Progenitor cell of endocrine pancreas (in vitro differentiated cells): ENCODE measurements at regions not wholly inside any gene's neighbourhood (a gene's known extent, or its start where the extent isn't known, plus 50 kb on each side); places are given as distances from the start of the nearest gene placed in this dataset.

Source experiments
- DNase-seq: peaks from one replicate; pipeline ENCODE4 v3.0.0; 2021; ENCODE audit warnings: low spot score; ENCODE audit not compliant: unreplicated experiment
- H3K27ac Mint-ChIP-seq: 2 replicates; pipeline ENCODE4 v1.8.0; 2021; ENCODE audit warnings: mild to moderate bottlenecking, moderate library complexity, mixed read lengths
- H3K27me3 Mint-ChIP-seq: 2 replicates; pipeline ENCODE4 v1.8.0; 2021; ENCODE audit warnings: mixed read lengths
- H3K36me3 Mint-ChIP-seq: 2 replicates; pipeline ENCODE4 v1.8.0; 2022; ENCODE audit warnings: mixed read lengths; ENCODE audit not compliant: insufficient read depth
- H3K4me1 Mint-ChIP-seq: 2 replicates; pipeline ENCODE4 v1.8.0; 2021; ENCODE audit warnings: low read depth, mixed read lengths
- H3K4me3 Mint-ChIP-seq: 2 replicates; pipeline ENCODE4 v1.8.0; 2021; ENCODE audit warnings: low read depth, mild to moderate bottlenecking, moderate library complexity, mixed read lengths
- H3K9me3 Mint-ChIP-seq: 2 replicates; pipeline ENCODE4 v1.8.0; 2021; ENCODE audit warnings: low read depth, mixed read lengths
- CTCF ChIP-seq: fragments of 200-600 bp; sonication (generic); IDR thresholded peaks from one replicate; pipeline ENCODE4 v1.5.0; 2021; ENCODE audit warnings: antibody characterized with exemption, mild to moderate bottlenecking; ENCODE audit not compliant: unreplicated experiment

- no peak for DNase-seq
- TF ChIP-seq CTCF, result no peak
- H3K36me3 Mint-ChIP-seq, result no peaks in the 10 kb centered on the region
- H3K4me1 Mint-ChIP-seq, result peaks cover 1% of the 10 kb centered on the region
- peaks cover 12% of the 10 kb centered on the region for H3K9me3 Mint-ChIP-seq
- H3K27ac Mint-ChIP-seq, result no peak overlapping the region
- H3K27me3 Mint-ChIP-seq, result peaks cover 13% of the 10 kb centered on the region
- H3K4me3 Mint-ChIP-seq, result no peak overlapping the region
These were observed 131.3 kb upstream of the IRX6 start for GRCh38 chr16:55192734-55193133.

- DNase-seq, result no peak
- peaks cover 4% of the 10 kb centered on the region for H3K27me3 Mint-ChIP-seq
- H3K36me3 Mint-ChIP-seq, result no peaks in the 10 kb centered on the region
- H3K9me3 Mint-ChIP-seq, result no peaks in the 10 kb centered on the region
- no peak for TF ChIP-seq CTCF
- H3K27ac Mint-ChIP-seq, result no peak overlapping the region
- H3K4me1 Mint-ChIP-seq, result peaks cover 8% of the 10 kb centered on the region
- H3K4me3 Mint-ChIP-seq, result no peak overlapping the region
These were observed 120.4 kb upstream of the IRX6 start for GRCh38 chr16:55203570-55203969.

- Mint-ChIP-seq H3K9me3 (no peaks in the 10 kb centered on the region), H3K4me1 (peaks cover 8% of the 10 kb centered on the region), H3K36me3 (no peaks in the 10 kb centered on the region), H3K27ac (no peak overlapping the region), H3K4me3 (no peak overlapping the region), H3K27me3 (peaks cover 4% of the 10 kb centered on the region)
- no peak for DNase-seq
- no peak for TF ChIP-seq CTCF
These were observed 119.9 kb upstream of the IRX6 start for GRCh38 chr16:55204069-55204468.

- Mint-ChIP-seq H3K27ac (no peak overlapping the region), H3K27me3 (peaks cover 4% of the 10 kb centered on the region), H3K9me3 (no peaks in the 10 kb centered on the region), H3K4me3 (no peak overlapping the region), H3K4me1 (peaks cover 8% of the 10 kb centered on the region), H3K36me3 (no peaks in the 10 kb centered on the region)
- TF ChIP-seq CTCF, result no peak
- DNase-seq, result no peak
These were observed 119.1 kb upstream of the IRX6 start for GRCh38 chr16:55204923-55205322.

- no peaks in the 10 kb centered on the region for H3K9me3 Mint-ChIP-seq
- DNase-seq, result no peak
These were observed 116.1 kb upstream of the IRX6 start for GRCh38 chr16:55207693-55208428.

More at GRCh38 chr16:55207693-55208428, 116.1 kb upstream of the IRX6 start:
- H3K4me1 Mint-ChIP-seq, result peaks cover 8% of the 10 kb centered on the region
- H3K4me3 Mint-ChIP-seq, result no peak overlapping the region
- no peak for TF ChIP-seq CTCF
- H3K36me3 Mint-ChIP-seq, result no peaks in the 10 kb centered on the region
- H3K27ac Mint-ChIP-seq, result no peak overlapping the region
- H3K27me3 Mint-ChIP-seq, result peaks cover 7% of the 10 kb centered on the region
